A549 (cell line): ENCODE measurements at regions not wholly inside any gene's neighbourhood (a gene's known extent, or its start where the extent isn't known, plus 50 kb on each side); places are given as distances from the start of the nearest gene placed in this dataset.

ENCODE experiments used
- CHD4 ChIP-seq: fragments of 200-600 bp; sonication (generic); IDR thresholded peaks from 2 replicates; pipeline ENCODE4 v1.6.1; 2016; ENCODE audit warnings: antibody characterized with exemption, mild to moderate bottlenecking, borderline replicate concordance
- CTCF ChIP-seq: fragments of >200 bp; sonication (Bioruptor Twin); formaldehyde crosslinking; IDR thresholded peaks from 3 replicates; pipeline ENCODE4 v1.5.1; 2016
- E2F6 ChIP-seq: IDR thresholded peaks from 2 replicates; pipeline ENCODE4 v1.6.1; 2012; ENCODE audit warnings: low read depth, borderline replicate concordance
- ELK1 ChIP-seq: fragments of 150-350 bp; IDR thresholded peaks from 2 replicates; pipeline ENCODE4 v1.6.1; 2014; ENCODE audit warnings: low read depth, mild to moderate bottlenecking, low read length
- EP300 ChIP-seq, 2 experiments: fragments of >200 bp; sonication (Bioruptor Twin); formaldehyde crosslinking; IDR thresholded peaks; 2 replicates in 1 of 2; 3 replicates in 1 of 2; pipeline ENCODE4 v1.6.1; 2016 to 2017
- JUN ChIP-seq, 2 experiments: fragments of >200 bp; sonication (Bioruptor Twin); formaldehyde crosslinking; IDR thresholded peaks; 2 replicates in 1 of 2; 3 replicates in 1 of 2; pipeline ENCODE4 v1.6.1; 2016 to 2017
- JUNB ChIP-seq: fragments of >200 bp; sonication (Bioruptor Twin); formaldehyde crosslinking; IDR thresholded peaks from 2 replicates; pipeline ENCODE4 v1.6.1; 2016
- KDM1A ChIP-seq: fragments of 200-600 bp; sonication (generic); IDR thresholded peaks from 2 replicates; pipeline ENCODE4 v1.6.1; 2016; ENCODE audit warnings: low read depth, mild to moderate bottlenecking
- MAX ChIP-seq: IDR thresholded peaks from 2 replicates; pipeline ENCODE4 v1.6.1; 2012
- MAZ ChIP-seq: fragments of 150-350 bp; IDR thresholded peaks from 2 replicates; pipeline ENCODE4 v1.6.1; 2014; ENCODE audit warnings: antibody characterized with exemption, low read depth, low read length, borderline replicate concordance
- RCOR1 ChIP-seq: fragments of 150-350 bp; IDR thresholded peaks from 2 replicates; pipeline ENCODE4 v1.6.1; 2014; ENCODE audit warnings: antibody characterized with exemption, low read length, low read depth
- TP53 ChIP-seq: fragments of 250-450 bp; sonication (Bioruptor Pico); IDR thresholded peaks from 2 replicates; pipeline ENCODE4 v1.5.0; 2021; ENCODE audit warnings: mild to moderate bottlenecking, moderate library complexity

- TF ChIP-seq E2F6 (no peak), JUNB (no peak), CTCF (no peak), MAZ (no peak), TP53 (no peak), JUN (IDR thresholded peaks at IDR 0.05) (no peak), EP300 (IDR thresholded peaks at IDR 0.05) (no peak), ELK1 (no peak), MAX (no peak), CHD4 (no peak), KDM1A (no peak), RCOR1 (no peak)
These were observed 125.3 kb upstream of the EXOC2 start for GRCh38 chr6:818196-818595.
